Thyroid gland (tissue), 4 donors: ENCODE measurements at regions not wholly inside any gene's neighbourhood (a gene's known extent, or its start where the extent isn't known, plus 50 kb on each side); places are given as distances from the start of the nearest gene placed in this dataset.
"Not testable (repeated sequence)": the region's sequence is repeated elsewhere in the genome, so short reads cannot be mapped to it uniquely, and the experiment has no call there.

ENCODE experiments used
- DNase-seq, 2 donors: peaks; one replicate each; pipeline ENCODE4 v3.0.0-alpha.2; 2019
- H3K27ac ChIP-seq, 3 donors: fragments of 200-600 bp; sonication (generic); 1 replicate in 2 of 3; 2 replicates in 1 of 3; pipeline ENCODE4 v1.5.1; 2016 to 2019; ENCODE audit warnings: mild to moderate bottlenecking in 1 of 3, moderate library complexity in 1 of 3
- H3K27me3 ChIP-seq: fragments of 200-600 bp; sonication (generic); one replicate; pipeline ENCODE4 v1.5.1; 2019
- H3K36me3 ChIP-seq, 2 donors: fragments of 200-600 bp; sonication (generic); one replicate each; pipeline ENCODE4 v1.5.1; 2016 to 2019
- H3K4me1 ChIP-seq, 2 donors: fragments of 200-600 bp; sonication (generic); one replicate each; pipeline ENCODE4 v1.5.1; 2017 to 2019
- H3K4me3 ChIP-seq, 3 donors: fragments of 200-600 bp; sonication (generic); replicated peaks in 1 of 3; 1 replicate in 2 of 3; 2 replicates in 1 of 3; pipeline ENCODE4 v1.5.1; 2016; ENCODE audit warnings: mild to moderate bottlenecking in 1 of 3
- H3K9me3 ChIP-seq: fragments of 200-600 bp; sonication (generic); one replicate; pipeline ENCODE4 v1.5.1; 2017
- POLR2A ChIP-seq, 2 donors: fragments of 450-650 bp; IDR thresholded peaks; one replicate each; pipeline ENCODE4 v1.6.1; 2017; ENCODE audit warnings: antibody characterized with exemption in 2 of 2, mild to moderate bottlenecking in 2 of 2, moderate library complexity in 1 of 2
- WGBS, 2 donors: methylation state at CpG; one replicate each; pipeline ENCODE4 v1.1.5; 2017; 5-methylcytosine and 5-hydroxymethylcytosine counted together
- intact Hi-C: fragments of 100-400 bp; cut with DNase I; formaldehyde crosslinking; loops from one replicate; pipeline ENCODE4 v1.15.1; 2023
- TF ChIP-seq, protein P1 (sequence below), 6 experiments: fragments of 200-600 bp in 3 of 6; fragments of 450-650 bp in 3 of 6; sonication (generic) in 3 of 6; IDR thresholded peaks; one replicate each; pipeline ENCODE4 v1.5.1; 2016 to 2019; ENCODE audit warnings: antibody characterized with exemption in 6 of 6, mild to moderate bottlenecking in 2 of 6, inconsistent platforms in 1 of 6, moderate library complexity in 1 of 6

DNA sequence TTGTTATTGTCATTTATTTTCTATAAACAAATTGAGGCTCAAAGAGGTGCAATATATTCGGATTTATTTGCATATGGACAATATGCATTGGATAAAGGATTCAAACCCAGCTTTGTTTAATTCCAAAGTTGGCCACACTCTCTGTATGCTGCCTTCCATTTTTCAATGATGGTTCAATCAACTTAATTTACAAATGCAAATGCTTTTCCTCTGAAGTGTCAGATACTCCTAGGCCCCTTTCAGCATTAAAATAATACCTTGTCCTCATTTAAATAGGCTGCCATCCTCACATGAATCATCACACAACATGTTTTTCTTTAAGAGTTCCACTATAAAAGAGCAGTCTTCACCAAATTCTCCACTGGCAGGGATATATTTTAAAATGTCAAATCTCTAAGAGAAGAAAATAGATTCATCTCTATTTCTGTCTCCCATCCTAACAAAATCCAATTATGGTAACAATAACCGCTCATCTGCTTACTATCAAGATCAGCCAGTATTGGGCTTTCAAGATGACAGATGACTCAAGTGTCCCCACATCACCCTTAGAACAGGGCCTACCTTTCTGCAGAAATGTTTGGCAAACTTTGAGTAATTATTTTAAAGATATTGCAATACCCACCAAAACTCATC, 114.8 kb downstream of the SCG2 start:
- TF ChIP-seq, protein P1, sequence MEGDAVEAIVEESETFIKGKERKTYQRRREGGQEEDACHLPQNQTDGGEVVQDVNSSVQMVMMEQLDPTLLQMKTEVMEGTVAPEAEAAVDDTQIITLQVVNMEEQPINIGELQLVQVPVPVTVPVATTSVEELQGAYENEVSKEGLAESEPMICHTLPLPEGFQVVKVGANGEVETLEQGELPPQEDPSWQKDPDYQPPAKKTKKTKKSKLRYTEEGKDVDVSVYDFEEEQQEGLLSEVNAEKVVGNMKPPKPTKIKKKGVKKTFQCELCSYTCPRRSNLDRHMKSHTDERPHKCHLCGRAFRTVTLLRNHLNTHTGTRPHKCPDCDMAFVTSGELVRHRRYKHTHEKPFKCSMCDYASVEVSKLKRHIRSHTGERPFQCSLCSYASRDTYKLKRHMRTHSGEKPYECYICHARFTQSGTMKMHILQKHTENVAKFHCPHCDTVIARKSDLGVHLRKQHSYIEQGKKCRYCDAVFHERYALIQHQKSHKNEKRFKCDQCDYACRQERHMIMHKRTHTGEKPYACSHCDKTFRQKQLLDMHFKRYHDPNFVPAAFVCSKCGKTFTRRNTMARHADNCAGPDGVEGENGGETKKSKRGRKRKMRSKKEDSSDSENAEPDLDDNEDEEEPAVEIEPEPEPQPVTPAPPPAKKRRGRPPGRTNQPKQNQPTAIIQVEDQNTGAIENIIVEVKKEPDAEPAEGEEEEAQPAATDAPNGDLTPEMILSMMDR (IDR thresholded peaks at IDR 0.05): no peak
- TF ChIP-seq POLR2A (IDR thresholded peaks at IDR 0.05): no peak
- no peaks in the 10 kb centered on the region for H3K9me3 ChIP-seq
- no peaks in the 10 kb centered on the region for H3K27me3 ChIP-seq
- H3K4me3 ChIP-seq: no peak overlapping the region
- H3K27ac ChIP-seq: no peak overlapping the region
- H3K4me1 ChIP-seq: peaks cover 3% of the 10 kb centered on the region in 2 donors
- intact Hi-C loops: no loop called here
- no peak for DNase-seq
- WGBS, 2 donors: 85 to 86% methylated on average over 2 of the region's 2 CpGs
- no peaks in the 10 kb centered on the region for H3K36me3 ChIP-seq

DNA sequence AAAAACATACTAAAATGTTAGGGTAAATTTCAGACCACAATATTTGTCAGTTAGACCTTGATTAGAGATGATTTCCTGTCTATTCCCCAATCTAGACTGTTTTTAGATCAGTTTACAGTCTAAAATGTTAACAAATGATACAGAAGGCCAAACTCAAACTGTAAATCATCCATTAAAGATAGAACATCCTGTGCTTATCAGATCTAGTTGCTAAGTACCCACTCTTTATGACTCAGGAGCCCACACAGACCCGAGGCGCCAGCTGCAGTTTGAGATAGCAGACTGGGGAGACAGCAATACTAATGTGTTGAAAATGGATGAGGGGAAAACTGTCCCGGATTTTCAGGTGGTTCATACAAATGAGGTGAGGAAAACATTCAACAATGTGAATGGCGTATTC, 113.3 kb downstream of the SCG2 start:
- no peak for TF ChIP-seq POLR2A (IDR thresholded peaks at IDR 0.05)
- TF ChIP-seq, protein P1 (IDR thresholded peaks at IDR 0.05): no peak
- no peaks in the 10 kb centered on the region for H3K36me3 ChIP-seq
- 73 to 80% methylated on average over 4 of the region's 4 CpGs for WGBS, 2 donors
- no peak for DNase-seq
- no peaks in the 10 kb centered on the region for H3K9me3 ChIP-seq
- peaks cover 3% of the 10 kb centered on the region in 2 donors for H3K4me1 ChIP-seq
- no peak overlapping the region for H3K27ac ChIP-seq
- intact Hi-C loops: no loop called here
- H3K27me3 ChIP-seq: no peaks in the 10 kb centered on the region
- H3K4me3 ChIP-seq: no peak overlapping the region

DNA sequence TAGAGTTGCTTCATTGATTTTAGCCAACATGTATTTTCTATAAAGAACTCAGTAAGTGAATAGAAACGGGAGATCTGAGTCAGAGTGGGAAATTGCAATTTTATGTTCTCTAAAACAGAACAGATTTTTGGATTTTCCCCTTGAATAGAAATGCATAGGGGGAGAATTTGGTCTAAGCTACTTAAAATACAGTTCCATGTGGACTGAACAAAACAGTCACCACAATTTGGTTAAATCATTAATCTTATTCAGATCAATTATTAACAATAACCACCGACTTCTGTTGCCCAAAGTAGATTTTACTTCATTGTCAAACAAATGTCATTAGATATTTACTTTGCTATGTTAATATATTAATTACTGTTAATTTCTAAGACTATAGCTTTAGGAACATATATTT, 107.7 kb downstream of the SCG2 start:
- 82 to 88% methylated on average over 2 of the region's 2 CpGs for WGBS, 2 donors
- no peak overlapping the region for H3K4me3 ChIP-seq
- intact Hi-C loops: no loop called here

DNA sequence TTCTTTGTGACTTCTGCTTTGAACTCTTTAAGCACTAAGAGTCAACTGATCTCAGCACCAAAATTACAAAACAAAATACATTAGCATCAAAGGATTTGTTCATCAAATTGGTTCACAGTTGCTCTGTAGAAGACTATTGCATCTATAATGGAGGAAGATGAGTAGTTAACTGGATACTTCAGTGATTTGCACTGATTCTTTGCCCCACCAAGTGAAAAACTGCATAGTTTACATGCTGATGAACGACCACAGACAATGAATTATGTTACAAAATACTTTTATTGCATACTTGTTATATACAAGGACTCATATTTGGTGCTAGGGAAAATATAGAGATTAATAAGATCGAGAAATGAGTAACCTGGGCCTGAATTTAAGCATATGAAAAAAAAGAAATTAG, 107.2 kb downstream of the SCG2 start:
- 79 to 83% methylated on average over 2 of the region's 2 CpGs for WGBS, 2 donors
- no peaks in the 10 kb centered on the region for H3K36me3 ChIP-seq
- H3K4me3 ChIP-seq: no peak overlapping the region
- DNase-seq: no peak
- H3K4me1 ChIP-seq: no peaks in the 10 kb centered on the region
- intact Hi-C loops: no loop called here
- no peaks in the 10 kb centered on the region for H3K27me3 ChIP-seq
- no peak overlapping the region for H3K27ac ChIP-seq
- TF ChIP-seq, protein P1 (IDR thresholded peaks at IDR 0.05): no peak
- no peak for TF ChIP-seq POLR2A (IDR thresholded peaks at IDR 0.05)
- H3K9me3 ChIP-seq: no peaks in the 10 kb centered on the region

More for the DNA sequence above, 107.7 kb downstream of the SCG2 start:
- Histone ChIP-seq H3K36me3 (no peaks in the 10 kb centered on the region), H3K4me1 (no peaks in the 10 kb centered on the region), H3K27me3 (no peaks in the 10 kb centered on the region), H3K27ac (no peak overlapping the region), H3K9me3 (no peaks in the 10 kb centered on the region)
- TF ChIP-seq POLR2A (IDR thresholded peaks at IDR 0.05): no peak
- TF ChIP-seq, protein P1 (IDR thresholded peaks at IDR 0.05): no peak
- DNase-seq: no peak

DNA sequence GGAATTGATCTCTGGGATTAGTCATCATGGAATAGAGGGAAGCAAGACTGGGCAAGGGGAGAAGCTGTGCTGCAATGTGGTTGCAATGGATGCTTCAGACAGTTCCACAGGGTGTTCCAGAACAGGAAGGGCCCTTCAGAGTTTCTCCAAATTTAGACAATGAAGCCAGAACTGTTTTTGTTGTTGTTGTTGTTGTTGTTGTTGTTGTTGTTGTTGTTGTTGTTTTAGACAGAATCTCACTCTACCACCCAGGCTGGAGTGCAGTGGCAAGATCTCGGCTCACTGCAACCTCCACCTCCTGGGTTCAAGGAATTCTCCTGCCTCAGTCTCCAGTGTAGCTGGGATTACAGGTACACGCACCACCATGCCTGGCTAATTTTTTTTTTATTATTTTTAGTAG, 105.3 kb downstream of the SCG2 start:
- H3K27ac ChIP-seq, H3K4me3 ChIP-seq, intact Hi-C loops, H3K36me3 ChIP-seq, DNase-seq, H3K27me3 ChIP-seq, H3K4me1 ChIP-seq, H3K9me3 ChIP-seq: not testable (repeated sequence)
- WGBS, 2 donors: 86 to 100% methylated on average over 2 of the region's 2 CpGs
